ENCODE measurements at regions not wholly inside any gene's neighbourhood (a gene's known extent, or its start where the extent isn't known, plus 50 kb on each side); places are given as distances from the start of the nearest gene placed in this dataset.

DNA sequence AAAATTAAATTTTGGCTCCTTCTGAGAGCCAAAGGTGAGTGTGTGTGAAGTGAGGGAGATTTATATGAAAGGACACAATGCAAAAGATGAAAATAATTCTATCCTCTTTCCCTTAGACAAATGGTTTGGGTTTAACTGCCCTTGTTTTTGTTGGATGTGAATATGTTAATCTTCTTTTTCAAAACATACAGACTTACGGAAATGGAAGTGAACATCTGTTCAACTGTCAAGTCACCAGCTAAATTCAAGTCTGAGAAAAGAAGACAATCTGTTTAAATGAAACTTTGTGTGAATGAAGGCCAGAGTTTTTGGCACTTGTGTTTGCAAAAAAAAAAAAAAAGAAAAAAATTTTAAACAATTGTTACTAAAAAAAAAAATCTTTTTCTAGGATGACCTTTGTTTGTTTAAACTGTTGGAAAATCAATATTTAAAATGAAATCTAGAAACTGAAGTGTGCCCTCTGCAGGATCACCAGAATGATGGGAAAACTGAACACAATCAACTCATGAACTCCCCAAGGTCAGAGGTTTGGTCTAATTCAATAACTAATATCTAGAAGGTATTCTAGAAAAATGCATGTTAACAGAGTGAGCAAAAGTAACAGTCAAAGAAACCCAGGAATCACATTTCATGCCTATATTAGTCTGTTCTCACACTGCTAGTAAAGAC is 448.8 kb downstream of the FLRT2 start:
- H3K27ac ChIP-seq, result no peak overlapping the region
- TF ChIP-seq, protein P1, sequence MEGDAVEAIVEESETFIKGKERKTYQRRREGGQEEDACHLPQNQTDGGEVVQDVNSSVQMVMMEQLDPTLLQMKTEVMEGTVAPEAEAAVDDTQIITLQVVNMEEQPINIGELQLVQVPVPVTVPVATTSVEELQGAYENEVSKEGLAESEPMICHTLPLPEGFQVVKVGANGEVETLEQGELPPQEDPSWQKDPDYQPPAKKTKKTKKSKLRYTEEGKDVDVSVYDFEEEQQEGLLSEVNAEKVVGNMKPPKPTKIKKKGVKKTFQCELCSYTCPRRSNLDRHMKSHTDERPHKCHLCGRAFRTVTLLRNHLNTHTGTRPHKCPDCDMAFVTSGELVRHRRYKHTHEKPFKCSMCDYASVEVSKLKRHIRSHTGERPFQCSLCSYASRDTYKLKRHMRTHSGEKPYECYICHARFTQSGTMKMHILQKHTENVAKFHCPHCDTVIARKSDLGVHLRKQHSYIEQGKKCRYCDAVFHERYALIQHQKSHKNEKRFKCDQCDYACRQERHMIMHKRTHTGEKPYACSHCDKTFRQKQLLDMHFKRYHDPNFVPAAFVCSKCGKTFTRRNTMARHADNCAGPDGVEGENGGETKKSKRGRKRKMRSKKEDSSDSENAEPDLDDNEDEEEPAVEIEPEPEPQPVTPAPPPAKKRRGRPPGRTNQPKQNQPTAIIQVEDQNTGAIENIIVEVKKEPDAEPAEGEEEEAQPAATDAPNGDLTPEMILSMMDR (conservative IDR thresholded peaks at IDR 0.05), result peak; percentile 41
- no peak for TF ChIP-seq ZFX (IDR thresholded peaks at IDR 0.05)

- no peak overlapping the region for H3K27ac ChIP-seq
- TF ChIP-seq, protein P1 (conservative IDR thresholded peaks at IDR 0.05), result no peak
- no peak for TF ChIP-seq ZFX (IDR thresholded peaks at IDR 0.05)
Measured at GRCh38 chr14:85974602-85975001, 444.7 kb downstream of the FLRT2 start.

DNA sequence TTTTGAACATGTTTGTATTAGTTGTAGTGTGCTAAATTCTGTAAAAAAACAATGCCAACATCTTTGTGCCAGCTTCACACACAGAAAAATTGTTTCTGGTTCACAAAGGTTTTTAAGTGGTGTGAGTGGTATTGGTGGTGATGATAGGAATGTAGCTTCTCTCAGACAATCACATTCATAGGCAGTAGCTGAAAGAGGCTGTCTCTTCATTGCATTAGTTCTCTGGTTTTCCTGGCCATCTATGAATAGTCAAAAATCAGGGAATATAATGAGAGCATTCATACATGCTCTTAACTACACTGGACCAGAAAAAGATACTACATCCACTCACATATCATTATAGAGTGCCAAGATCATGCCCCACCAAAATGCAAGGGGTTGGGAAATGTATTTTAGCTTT is 433.5 kb downstream of the FLRT2 start:
- TF ChIP-seq, protein P1 (conservative IDR thresholded peaks at IDR 0.05), result no peak
- TF ChIP-seq ZFX (IDR thresholded peaks at IDR 0.05), result no peak
- no peak overlapping the region for H3K27ac ChIP-seq

- TF ChIP-seq, protein P1 (conservative IDR thresholded peaks at IDR 0.05), result no peak
- TF ChIP-seq ZFX (IDR thresholded peaks at IDR 0.05), result no peak
- H3K27ac ChIP-seq, result no peak overlapping the region
Measured at GRCh38 chr14:85960756-85961155, 430.8 kb downstream of the FLRT2 start.

DNA sequence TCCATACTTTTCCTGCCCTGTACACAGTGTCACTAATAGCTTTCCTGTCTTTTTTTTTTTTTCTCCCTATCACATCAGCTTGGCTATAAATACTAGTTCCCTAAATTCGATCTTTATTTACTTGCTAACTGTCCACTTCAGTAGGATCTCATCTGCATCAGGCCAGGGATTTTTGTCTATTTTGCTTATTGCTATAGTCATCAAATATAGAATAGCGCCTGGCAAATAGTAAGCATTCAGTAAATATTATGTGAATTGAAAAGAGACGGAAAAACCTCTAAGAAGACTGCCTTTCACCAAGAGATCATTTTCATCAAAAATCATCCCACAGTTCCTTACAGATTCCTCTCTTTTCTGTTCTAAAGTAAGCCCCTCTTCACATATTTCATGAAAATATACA is 429.1 kb downstream of the FLRT2 start:
- H3K27ac ChIP-seq, result no peak overlapping the region
- TF ChIP-seq, protein P1 (conservative IDR thresholded peaks at IDR 0.05), result no peak

DNA sequence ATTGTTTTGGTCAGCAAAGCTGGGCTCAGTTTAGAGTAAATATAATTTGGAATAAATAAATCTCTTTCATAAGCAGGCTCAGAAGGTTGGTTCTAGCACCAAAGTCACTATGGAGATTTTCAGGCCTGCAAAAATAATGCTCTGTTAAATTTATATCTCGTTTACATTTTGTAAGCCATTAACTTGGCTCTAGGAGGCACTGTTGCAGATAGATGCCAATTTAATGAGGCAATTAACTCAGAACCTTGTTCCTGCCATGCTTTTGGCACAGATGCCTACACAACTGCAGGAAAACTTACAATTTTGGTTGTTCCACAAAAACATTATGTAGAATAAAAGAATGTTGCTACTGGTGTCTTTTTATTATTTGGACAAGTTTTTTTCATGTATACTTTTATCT is 428.1 kb downstream of the FLRT2 start:
- TF ChIP-seq ZFX (IDR thresholded peaks at IDR 0.05), result no peak
- TF ChIP-seq, protein P1 (conservative IDR thresholded peaks at IDR 0.05), result peak; percentile 33
- H3K27ac ChIP-seq, result no peak overlapping the region

DNA sequence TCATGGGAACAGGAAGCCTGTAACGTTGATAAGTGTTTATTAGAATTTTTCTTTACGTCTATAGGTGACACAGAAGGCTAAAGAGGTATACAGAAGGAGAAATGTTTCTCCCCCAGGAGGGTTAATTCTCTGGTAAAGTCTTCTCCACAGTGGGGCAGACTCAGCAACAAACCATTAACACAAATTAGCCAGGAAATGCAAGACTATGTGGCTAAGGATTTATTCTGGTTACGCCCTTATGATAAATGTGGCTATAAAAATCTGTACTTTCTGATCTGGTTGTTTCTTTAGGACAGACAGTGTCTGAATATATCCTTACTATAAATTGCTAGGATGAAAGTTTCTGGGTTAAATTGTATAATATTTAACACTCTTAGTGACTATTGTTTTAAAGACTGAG is 423.3 kb downstream of the FLRT2 start:
- TF ChIP-seq ZFX (IDR thresholded peaks at IDR 0.05), result no peak
- TF ChIP-seq, protein P1 (conservative IDR thresholded peaks at IDR 0.05), result no peak

More for the DNA sequence above, 423.3 kb downstream of the FLRT2 start:
- no peak overlapping the region for H3K27ac ChIP-seq

All from C4-2B (cell line).